PC-9 (cell line): ENCODE measurements at regions not wholly inside any gene's neighbourhood (a gene's known extent, or its start where the extent isn't known, plus 50 kb on each side); places are given as distances from the start of the nearest gene placed in this dataset.

Experiments
- CTCF ChIP-seq: fragments of 200-600 bp; sonication (generic); conservative IDR thresholded peaks from 2 replicates; pipeline ENCODE4 v1.6.1; 2017; ENCODE audit warnings: mixed run types, antibody characterized with exemption, mild to moderate bottlenecking, moderate library complexity
- EZH2 ChIP-seq: fragments of 200-600 bp; sonication (generic); IDR thresholded peaks from 2 replicates; pipeline ENCODE4 v1.8.0; 2017; ENCODE audit warnings: antibody characterized with exemption, low read depth

DNA sequence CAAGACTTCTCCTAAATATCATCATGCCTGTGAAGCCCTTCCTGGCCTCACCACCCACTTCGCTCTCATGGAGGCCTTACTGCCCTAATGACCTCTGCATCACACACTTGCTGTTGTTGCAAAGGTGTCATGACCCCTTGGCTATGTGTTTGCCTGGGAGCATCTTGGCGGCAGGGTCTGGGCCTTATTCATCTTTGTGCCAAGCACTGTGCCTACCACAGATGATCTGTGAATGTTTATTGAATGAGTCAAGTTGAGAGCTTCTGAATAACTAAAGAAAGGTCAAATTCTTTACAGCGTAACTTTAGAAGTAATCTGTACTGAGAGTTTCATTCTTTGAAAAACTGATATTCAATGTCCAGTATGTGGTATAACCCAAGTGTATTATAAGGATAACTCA, 113.3 kb downstream of the TTC8 start:
- no peak for TF ChIP-seq CTCF
- TF ChIP-seq EZH2 = no peak
